Left lung (tissue), 4 donors: ENCODE measurements at regions not wholly inside any gene's neighbourhood (a gene's known extent, or its start where the extent isn't known, plus 50 kb on each side); places are given as distances from the start of the nearest gene placed in this dataset.

Source experiments
- ATAC-seq: fragments of 200-7000 bp; cut with Tn5 transposase; one replicate; pipeline ENCODE4 v1.9.1; 2020; ENCODE audit warnings: moderate library complexity
- DNase-seq, 4 donors: peaks; one replicate each; pipeline ENCODE4 v3.0.0-alpha.2; 2013 to 2020
- H3K27ac ChIP-seq, 2 donors: fragments of 200-600 bp; sonication (generic) in 1 of 2; one replicate each; pipeline versions ENCODE4 v1.5.0 to v1.8.0; 2020 to 2021
- H3K27me3 ChIP-seq, 2 donors: fragments of 200-600 bp; sonication (generic) in 1 of 2; one replicate each; pipeline versions ENCODE4 v1.5.0 to v1.8.0; 2020 to 2021
- H3K36me3 ChIP-seq, 2 donors: fragments of 200-600 bp; sonication (generic) in 1 of 2; one replicate each; pipeline versions ENCODE4 v1.5.0 to v1.8.0; 2020 to 2021
- H3K4me1 ChIP-seq, 2 donors: fragments of 200-600 bp; one replicate each; pipeline ENCODE4 v1.8.0; 2021
- H3K4me3 ChIP-seq, 2 donors: fragments of 200-600 bp; sonication (generic) in 1 of 2; one replicate each; pipeline versions ENCODE4 v1.5.0 to v1.8.0; 2020 to 2021; ENCODE audit warnings: mild to moderate bottlenecking in 1 of 2
- H3K9me3 ChIP-seq, 2 donors: fragments of 200-600 bp; sonication (generic) in 1 of 2; one replicate each; pipeline versions ENCODE4 v1.5.0 to v1.8.0; 2020 to 2021
- intact Hi-C, 2 donors: fragments of 100-400 bp; cut with DNase I; formaldehyde crosslinking; loops; one replicate each; pipeline versions ENCODE4 v1.11.2 to v1.14.2; 2022
- TF ChIP-seq, protein P1 (sequence below), 2 donors: fragments of 200-600 bp; sonication (generic) in 1 of 2; IDR thresholded peaks; one replicate each; pipeline versions ENCODE4 v1.5.0 to v1.8.0; 2021; ENCODE audit warnings: antibody characterized with exemption in 2 of 2
- donor health status: DM: no; HTN: yes; CAD: no.
- donor health status: DM: no; HTN: no; CAD: no.

DNA sequence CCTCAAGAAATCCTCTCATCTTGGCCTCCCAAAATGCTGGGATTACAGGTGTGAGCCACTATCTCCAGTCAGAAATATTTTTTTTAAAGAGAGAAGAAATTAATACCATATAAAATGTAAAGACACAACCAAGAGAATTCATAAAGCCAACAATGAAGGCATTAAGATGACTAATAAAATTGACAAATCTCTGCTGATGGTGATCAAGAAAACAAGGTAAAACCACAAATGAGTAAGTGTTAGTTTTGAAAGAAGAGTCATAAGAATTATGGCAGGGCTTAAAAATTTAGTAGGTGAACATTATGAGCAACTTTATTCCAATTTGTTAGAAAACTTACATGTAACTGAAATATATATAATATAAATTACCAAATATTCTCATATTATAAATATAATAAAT, 752.8 kb upstream of the CELF4 start:
- Histone ChIP-seq H3K4me3 (no peak overlapping the region), H3K9me3 (peaks cover 0 to 6% of the 10 kb centered on the region in 2 donors), H3K36me3 (no peaks in the 10 kb centered on the region), H3K27ac (no peak overlapping the region), H3K4me1 (no peaks in the 10 kb centered on the region), H3K27me3 (no peaks in the 10 kb centered on the region)
- ATAC-seq (no peak), DNase-seq (no peak)
- TF ChIP-seq, protein P1, sequence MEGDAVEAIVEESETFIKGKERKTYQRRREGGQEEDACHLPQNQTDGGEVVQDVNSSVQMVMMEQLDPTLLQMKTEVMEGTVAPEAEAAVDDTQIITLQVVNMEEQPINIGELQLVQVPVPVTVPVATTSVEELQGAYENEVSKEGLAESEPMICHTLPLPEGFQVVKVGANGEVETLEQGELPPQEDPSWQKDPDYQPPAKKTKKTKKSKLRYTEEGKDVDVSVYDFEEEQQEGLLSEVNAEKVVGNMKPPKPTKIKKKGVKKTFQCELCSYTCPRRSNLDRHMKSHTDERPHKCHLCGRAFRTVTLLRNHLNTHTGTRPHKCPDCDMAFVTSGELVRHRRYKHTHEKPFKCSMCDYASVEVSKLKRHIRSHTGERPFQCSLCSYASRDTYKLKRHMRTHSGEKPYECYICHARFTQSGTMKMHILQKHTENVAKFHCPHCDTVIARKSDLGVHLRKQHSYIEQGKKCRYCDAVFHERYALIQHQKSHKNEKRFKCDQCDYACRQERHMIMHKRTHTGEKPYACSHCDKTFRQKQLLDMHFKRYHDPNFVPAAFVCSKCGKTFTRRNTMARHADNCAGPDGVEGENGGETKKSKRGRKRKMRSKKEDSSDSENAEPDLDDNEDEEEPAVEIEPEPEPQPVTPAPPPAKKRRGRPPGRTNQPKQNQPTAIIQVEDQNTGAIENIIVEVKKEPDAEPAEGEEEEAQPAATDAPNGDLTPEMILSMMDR (IDR thresholded peaks at IDR 0.05): no peak
- intact Hi-C loops: no loop called here

DNA sequence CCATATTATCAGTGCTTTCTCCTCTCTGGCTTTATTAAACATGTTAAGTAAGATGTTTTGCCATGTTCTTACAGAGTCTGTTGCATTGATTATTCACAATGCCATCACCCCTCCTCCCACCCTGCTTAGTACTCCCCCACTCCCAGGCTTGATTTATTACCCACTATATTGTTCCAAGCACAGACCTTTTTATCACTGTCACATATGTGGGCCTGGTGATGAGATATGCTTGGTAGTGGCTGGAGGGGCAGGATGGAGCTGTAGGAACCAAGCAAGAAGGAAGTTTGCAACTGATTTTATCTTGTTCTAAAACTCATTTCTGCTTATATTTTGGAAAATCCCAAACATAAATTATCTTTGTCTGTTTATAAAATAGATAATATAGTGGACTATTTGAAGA, 748.2 kb upstream of the CELF4 start:
- ATAC-seq: no peak
- no peak for DNase-seq
- TF ChIP-seq, protein P1 (IDR thresholded peaks at IDR 0.05): no peak
- Histone ChIP-seq H3K9me3 (peaks cover 0 to 2% of the 10 kb centered on the region in 2 donors), H3K27me3 (no peaks in the 10 kb centered on the region), H3K4me1 (no peaks in the 10 kb centered on the region), H3K36me3 (no peaks in the 10 kb centered on the region), H3K4me3 (no peak overlapping the region), H3K27ac (no peak overlapping the region)
- intact Hi-C loops: no loop called here

DNA sequence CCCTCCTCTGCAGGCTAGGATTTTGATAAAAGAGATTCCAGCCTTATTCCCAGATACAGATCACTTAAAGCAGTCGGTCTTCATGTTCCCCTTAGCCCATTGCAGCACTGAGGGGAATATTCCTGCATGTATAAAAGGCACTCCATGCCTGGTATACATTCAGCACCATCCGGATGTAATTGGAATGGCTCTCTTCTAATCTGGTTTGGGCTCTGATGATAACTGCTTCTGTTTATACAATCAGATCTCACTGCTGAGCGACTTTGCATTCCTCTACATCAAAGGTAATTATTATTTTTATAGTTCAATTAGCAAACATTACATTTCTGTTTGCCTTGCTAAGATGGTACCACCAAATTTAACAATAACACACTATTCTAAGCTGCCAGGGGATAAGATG, 746.9 kb upstream of the CELF4 start:
- no peak overlapping the region for H3K4me3 ChIP-seq
- DNase-seq: no peak
- TF ChIP-seq, protein P1 (IDR thresholded peaks at IDR 0.05): no peak
- ATAC-seq: no peak
- intact Hi-C loops: no loop called here
- no peaks in the 10 kb centered on the region for H3K4me1 ChIP-seq
- H3K27ac ChIP-seq: no peak overlapping the region
- peaks cover 0 to 2% of the 10 kb centered on the region in 2 donors for H3K9me3 ChIP-seq
- no peaks in the 10 kb centered on the region for H3K27me3 ChIP-seq
- H3K36me3 ChIP-seq: no peaks in the 10 kb centered on the region

DNA sequence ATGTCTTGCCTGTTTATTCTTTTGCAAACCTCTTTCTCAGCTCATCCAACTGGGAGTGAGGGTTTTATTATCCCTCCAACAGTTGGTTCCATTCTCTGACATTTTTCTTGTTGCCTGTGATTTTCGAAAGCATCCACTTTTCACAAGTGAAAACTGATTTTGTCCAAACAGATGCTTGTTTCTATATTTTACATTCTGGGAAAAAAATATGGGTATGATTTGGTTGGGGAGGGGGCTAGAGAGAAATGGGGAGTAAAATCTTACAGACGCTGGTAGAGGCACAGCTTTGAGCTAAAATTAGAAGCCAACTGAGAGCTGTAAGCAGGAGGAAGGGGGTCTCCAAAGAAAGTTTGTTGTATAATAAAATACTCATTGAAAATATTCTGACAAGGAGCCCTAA, 745.3 kb upstream of the CELF4 start:
- Histone ChIP-seq H3K9me3 (peaks cover 0 to 2% of the 10 kb centered on the region in 2 donors), H3K4me3 (no peak overlapping the region), H3K4me1 (no peaks in the 10 kb centered on the region), H3K27ac (no peak overlapping the region), H3K36me3 (no peaks in the 10 kb centered on the region), H3K27me3 (no peaks in the 10 kb centered on the region)
- intact Hi-C loops: no loop called here
- ATAC-seq (no peak), DNase-seq (no peak)
- TF ChIP-seq, protein P1 (IDR thresholded peaks at IDR 0.05): no peak

DNA sequence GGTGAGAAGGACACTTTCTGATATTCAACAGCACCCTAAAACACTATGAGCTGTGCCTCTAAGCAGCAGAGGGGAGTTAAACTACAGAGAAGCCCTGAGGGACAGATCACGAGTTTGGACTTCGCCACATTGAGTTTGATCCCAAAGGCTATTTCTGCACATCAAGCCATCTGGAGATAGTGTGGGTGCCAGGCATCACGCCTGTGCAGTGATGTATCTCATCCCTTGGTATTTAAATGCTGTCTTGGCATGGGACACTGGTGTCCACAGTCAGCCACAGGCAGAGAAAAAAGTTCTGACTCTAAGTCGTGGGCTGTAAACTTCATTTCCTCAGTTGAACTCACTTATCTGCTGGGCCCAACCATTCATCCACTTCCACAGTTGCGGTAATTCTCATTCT, 742.3 kb upstream of the CELF4 start:
- Histone ChIP-seq H3K27ac (no peak overlapping the region), H3K36me3 (no peaks in the 10 kb centered on the region), H3K9me3 (peaks cover 0 to 2% of the 10 kb centered on the region in 2 donors), H3K4me1 (no peaks in the 10 kb centered on the region), H3K27me3 (no peaks in the 10 kb centered on the region), H3K4me3 (no peak overlapping the region)
- DNase-seq (no peak), ATAC-seq (no peak)
- intact Hi-C loops: no loop called here
- TF ChIP-seq, protein P1 (IDR thresholded peaks at IDR 0.05): no peak
